Caco-2 (cell line): ENCODE measurements at regions not wholly inside any gene's neighbourhood (a gene's known extent, or its start where the extent isn't known, plus 50 kb on each side); places are given as distances from the start of the nearest gene placed in this dataset.

Source experiments
- BruUV-seq: library from RNA; stranded (reverse); fragments of 400-500 nt; replicated peaks from 2 replicates; lab custom pipeline; 2021; lab: Mats Ljungman, UMichigan
- CTCF ChIA-PET: fragments of 300-600 bp; sonication (Branson Sonifier 250); formaldehyde crosslinking; loops from one replicate; lab custom pipeline; 2022; ENCODE audit warnings: antibody characterized with exemption; lab: Charles Lee
- POLR2A ChIA-PET: fragments of 300-600 bp; sonication (Branson Sonifier 250); formaldehyde crosslinking; loops from one replicate; lab custom pipeline; 2022; ENCODE audit warnings: antibody characterized with exemption; lab: Charles Lee
- DNase-seq, 2 experiments: peaks; one replicate each; pipeline versions ENCODE4 v3.0.0 to v3.0.0-alpha.2; 2020 to 2022
- H3K27me3 ChIP-seq: replicated peaks from 2 replicates; pipeline ENCODE4 v1.6.0; 2011; ENCODE audit warnings: low read length; ENCODE audit not compliant: control insufficient read depth, insufficient read depth
- H3K36me3 ChIP-seq: 2 replicates; pipeline ENCODE4 v1.5.1; 2011; ENCODE audit warnings: low read length; ENCODE audit not compliant: control insufficient read depth, insufficient read depth
- H3K4me1 ChIP-seq: fragments of 250-450 bp; sonication (Bioruptor Pico); 2 replicates; pipeline ENCODE4 v1.5.1; 2020; ENCODE audit warnings: mild to moderate bottlenecking
- H3K4me3 ChIP-seq: 2 replicates; pipeline ENCODE4 v1.5.1; 2011; ENCODE audit warnings: low read depth, mild to moderate bottlenecking, control low read depth, low read length
- H3K9me3 ChIP-seq: fragments of 250-450 bp; sonication (Bioruptor Pico); 2 replicates; pipeline ENCODE4 v1.5.1; 2020; ENCODE audit warnings: mild to moderate bottlenecking, moderate library complexity
- H3K27ac Mint-ChIP-seq: one replicate; pipeline ENCODE4 v1.8.0; 2022; ENCODE audit warnings: mixed read lengths; ENCODE audit not compliant: unreplicated experiment
- H3K27me3 Mint-ChIP-seq: one replicate; pipeline ENCODE4 v1.8.0; 2022; ENCODE audit warnings: mixed read lengths; ENCODE audit not compliant: insufficient read depth, unreplicated experiment
- H3K36me3 Mint-ChIP-seq: one replicate; pipeline ENCODE4 v1.8.0; 2022; ENCODE audit warnings: mild to moderate bottlenecking, mixed read lengths; ENCODE audit not compliant: insufficient read depth, unreplicated experiment
- H3K4me1 Mint-ChIP-seq: one replicate; pipeline ENCODE4 v1.8.0; 2022; ENCODE audit warnings: low read depth, mixed read lengths; ENCODE audit not compliant: unreplicated experiment
- H3K4me3 Mint-ChIP-seq: one replicate; pipeline ENCODE4 v1.8.0; 2022; ENCODE audit warnings: mild to moderate bottlenecking, moderate library complexity, mixed read lengths; ENCODE audit not compliant: unreplicated experiment
- H3K9me3 Mint-ChIP-seq: one replicate; pipeline ENCODE4 v1.8.0; 2022; ENCODE audit warnings: mixed read lengths; ENCODE audit not compliant: unreplicated experiment
- intact Hi-C: fragments of 100-400 bp; cut with micrococcal nuclease; formaldehyde crosslinking; loops from one replicate; pipeline ENCODE4 v1.10.0; 2022; ENCODE audit not compliant: unreplicated experiment
- TF ChIP-seq, protein P1 (sequence below), 2 experiments: fragments of 200-600 bp in 1 of 2; IDR thresholded peaks; 1 replicate in 1 of 2; 2 replicates in 1 of 2; pipeline versions ENCODE4 v1.5.1 to v1.8.0; 2011 to 2022; ENCODE audit warnings: antibody characterized with exemption in 1 of 2, control low read depth in 1 of 2, inconsistent platforms in 1 of 2, low read depth in 1 of 2, low read length in 1 of 2, mild to moderate bottlenecking in 1 of 2, moderate library complexity in 1 of 2; ENCODE audit not compliant: insufficient read depth in 1 of 2, severe bottlenecking in 1 of 2, unreplicated experiment in 1 of 2

DNA sequence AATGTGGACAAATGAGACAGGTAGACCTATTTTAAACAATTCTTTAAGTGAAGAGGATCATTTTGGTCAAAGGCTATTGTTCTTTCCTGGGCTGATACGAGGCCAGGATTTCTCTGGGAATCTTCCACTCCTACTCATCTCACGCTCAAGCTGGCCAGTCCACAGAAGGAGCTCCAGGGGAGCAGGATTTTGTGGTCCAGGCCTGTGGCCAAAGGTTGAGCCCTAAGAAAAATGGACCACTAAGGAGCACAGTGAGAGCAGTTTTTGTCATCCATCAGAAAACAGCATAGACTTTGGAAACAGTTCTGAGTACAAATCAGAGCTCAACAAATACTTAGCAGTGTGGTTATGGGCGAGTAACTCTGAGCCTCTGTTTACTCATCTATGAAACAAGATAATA, 260.2 kb upstream of the RUNX1 start:
- H3K27me3 Mint-ChIP-seq, result no peaks in the 10 kb centered on the region
- POLR2A ChIA-PET, result no interaction called here
- CTCF ChIA-PET, result no interaction called here
- no peak overlapping the region for H3K4me3 Mint-ChIP-seq
- no peaks in the 10 kb centered on the region for H3K4me1 Mint-ChIP-seq
- DNase-seq, result no peak
- intact Hi-C loops, result no loop called here
- no peaks in the 10 kb centered on the region for H3K36me3 Mint-ChIP-seq
- no TSS peak for BruUV-seq
- no peaks in the 10 kb centered on the region for H3K9me3 ChIP-seq
- H3K27ac Mint-ChIP-seq, result no peak overlapping the region
- no peak overlapping the region for H3K4me3 ChIP-seq
- H3K9me3 Mint-ChIP-seq, result no peaks in the 10 kb centered on the region
- no peaks in the 10 kb centered on the region for H3K36me3 ChIP-seq
- no peaks in the 10 kb centered on the region for H3K27me3 ChIP-seq
- TF ChIP-seq, protein P1, sequence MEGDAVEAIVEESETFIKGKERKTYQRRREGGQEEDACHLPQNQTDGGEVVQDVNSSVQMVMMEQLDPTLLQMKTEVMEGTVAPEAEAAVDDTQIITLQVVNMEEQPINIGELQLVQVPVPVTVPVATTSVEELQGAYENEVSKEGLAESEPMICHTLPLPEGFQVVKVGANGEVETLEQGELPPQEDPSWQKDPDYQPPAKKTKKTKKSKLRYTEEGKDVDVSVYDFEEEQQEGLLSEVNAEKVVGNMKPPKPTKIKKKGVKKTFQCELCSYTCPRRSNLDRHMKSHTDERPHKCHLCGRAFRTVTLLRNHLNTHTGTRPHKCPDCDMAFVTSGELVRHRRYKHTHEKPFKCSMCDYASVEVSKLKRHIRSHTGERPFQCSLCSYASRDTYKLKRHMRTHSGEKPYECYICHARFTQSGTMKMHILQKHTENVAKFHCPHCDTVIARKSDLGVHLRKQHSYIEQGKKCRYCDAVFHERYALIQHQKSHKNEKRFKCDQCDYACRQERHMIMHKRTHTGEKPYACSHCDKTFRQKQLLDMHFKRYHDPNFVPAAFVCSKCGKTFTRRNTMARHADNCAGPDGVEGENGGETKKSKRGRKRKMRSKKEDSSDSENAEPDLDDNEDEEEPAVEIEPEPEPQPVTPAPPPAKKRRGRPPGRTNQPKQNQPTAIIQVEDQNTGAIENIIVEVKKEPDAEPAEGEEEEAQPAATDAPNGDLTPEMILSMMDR (IDR thresholded peaks at IDR 0.05; ENCODE audit: insufficient read depth in 1 of 2, low read depth in 1 of 2, low read length in 1 of 2, severe bottlenecking in 1 of 2, unreplicated experiment in 1 of 2), result no peak
- no peaks in the 10 kb centered on the region for H3K4me1 ChIP-seq

GRCh38 chr21:35303085-35303484, 254.0 kb upstream of the RUNX1 start:
- CTCF ChIA-PET, result no interaction called here

GRCh38 chr21:35298757-35299156, 249.7 kb upstream of the RUNX1 start:
- intact Hi-C loops, result no loop called here
- BruUV-seq, result no TSS peak

More at GRCh38 chr21:35303085-35303484, 254.0 kb upstream of the RUNX1 start:
- BruUV-seq, result no TSS peak
- DNase-seq, result no peak
- Mint-ChIP-seq H3K36me3 (no peaks in the 10 kb centered on the region), H3K27ac (no peak overlapping the region), H3K4me1 (no peaks in the 10 kb centered on the region), H3K27me3 (no peaks in the 10 kb centered on the region), H3K9me3 (no peaks in the 10 kb centered on the region), H3K4me3 (no peak overlapping the region)
- intact Hi-C loops, result no loop called here
- POLR2A ChIA-PET, result no interaction called here
- TF ChIP-seq, protein P1 (IDR thresholded peaks at IDR 0.05; ENCODE audit: insufficient read depth in 1 of 2, low read depth in 1 of 2, low read length in 1 of 2, severe bottlenecking in 1 of 2, unreplicated experiment in 1 of 2), result no peak
- Histone ChIP-seq H3K36me3 (no peaks in the 10 kb centered on the region), H3K4me1 (no peaks in the 10 kb centered on the region), H3K9me3 (no peaks in the 10 kb centered on the region), H3K27me3 (no peaks in the 10 kb centered on the region), H3K4me3 (no peak overlapping the region)

More at GRCh38 chr21:35298757-35299156, 249.7 kb upstream of the RUNX1 start:
- Histone ChIP-seq H3K36me3 (no peaks in the 10 kb centered on the region), H3K27me3 (no peaks in the 10 kb centered on the region), H3K4me3 (no peak overlapping the region), H3K9me3 (no peaks in the 10 kb centered on the region), H3K4me1 (no peaks in the 10 kb centered on the region)
- no peaks in the 10 kb centered on the region for H3K9me3 Mint-ChIP-seq
- DNase-seq, result no peak
- peaks cover 13% of the 10 kb centered on the region for H3K4me1 Mint-ChIP-seq
- ChIA-PET POLR2A (no interaction called here), CTCF (no interaction called here)
- no peak overlapping the region for H3K27ac Mint-ChIP-seq
- no peaks in the 10 kb centered on the region for H3K36me3 Mint-ChIP-seq
- no peak overlapping the region for H3K4me3 Mint-ChIP-seq
- TF ChIP-seq, protein P1 (IDR thresholded peaks at IDR 0.05; ENCODE audit: insufficient read depth in 1 of 2, low read depth in 1 of 2, low read length in 1 of 2, severe bottlenecking in 1 of 2, unreplicated experiment in 1 of 2), result no peak
- no peaks in the 10 kb centered on the region for H3K27me3 Mint-ChIP-seq
